Type B pancreatic cell (in vitro differentiated cells): ENCODE measurements at regions not wholly inside any gene's neighbourhood (a gene's known extent, or its start where the extent isn't known, plus 50 kb on each side); places are given as distances from the start of the nearest gene placed in this dataset.

Experiments
- DNase-seq: peaks from one replicate; pipeline ENCODE4 v3.0.0; 2021; ENCODE audit warnings: mixed read lengths; ENCODE audit not compliant: unreplicated experiment; ENCODE audit errors: extremely low spot score
- H3K27ac Mint-ChIP-seq: 2 replicates; pipeline ENCODE4 v1.8.0; 2021; ENCODE audit warnings: mild to moderate bottlenecking, mixed read lengths
- H3K27me3 Mint-ChIP-seq: 2 replicates; pipeline ENCODE4 v1.8.0; 2021; ENCODE audit warnings: mixed read lengths
- H3K36me3 Mint-ChIP-seq: 2 replicates; pipeline ENCODE4 v1.8.0; 2021; ENCODE audit warnings: mixed read lengths
- H3K4me1 Mint-ChIP-seq: one replicate; pipeline ENCODE4 v1.8.0; 2021; ENCODE audit warnings: mixed read lengths; ENCODE audit not compliant: unreplicated experiment
- H3K4me3 Mint-ChIP-seq: 2 replicates; pipeline ENCODE4 v1.8.0; 2021; ENCODE audit warnings: mild to moderate bottlenecking, mixed read lengths
- H3K9me3 Mint-ChIP-seq: 2 replicates; pipeline ENCODE4 v1.8.0; 2021; ENCODE audit warnings: mixed read lengths
- TF ChIP-seq, protein P1 (sequence below): fragments of 200-600 bp; sonication (generic); conservative IDR thresholded peaks from 2 replicates; pipeline ENCODE4 v1.5.0; 2021; ENCODE audit warnings: antibody characterized with exemption, mild to moderate bottlenecking

GRCh38 chr21:32956061-32956656 is 69.6 kb upstream of the OLIG2 start:
- Mint-ChIP-seq H3K27ac (no peak overlapping the region), H3K27me3 (peaks cover 82% of the 10 kb centered on the region), H3K36me3 (no peaks in the 10 kb centered on the region), H3K9me3 (no peaks in the 10 kb centered on the region), H3K4me3 (no peak overlapping the region), H3K4me1 (peaks cover 4% of the 10 kb centered on the region)
- TF ChIP-seq, protein P1, sequence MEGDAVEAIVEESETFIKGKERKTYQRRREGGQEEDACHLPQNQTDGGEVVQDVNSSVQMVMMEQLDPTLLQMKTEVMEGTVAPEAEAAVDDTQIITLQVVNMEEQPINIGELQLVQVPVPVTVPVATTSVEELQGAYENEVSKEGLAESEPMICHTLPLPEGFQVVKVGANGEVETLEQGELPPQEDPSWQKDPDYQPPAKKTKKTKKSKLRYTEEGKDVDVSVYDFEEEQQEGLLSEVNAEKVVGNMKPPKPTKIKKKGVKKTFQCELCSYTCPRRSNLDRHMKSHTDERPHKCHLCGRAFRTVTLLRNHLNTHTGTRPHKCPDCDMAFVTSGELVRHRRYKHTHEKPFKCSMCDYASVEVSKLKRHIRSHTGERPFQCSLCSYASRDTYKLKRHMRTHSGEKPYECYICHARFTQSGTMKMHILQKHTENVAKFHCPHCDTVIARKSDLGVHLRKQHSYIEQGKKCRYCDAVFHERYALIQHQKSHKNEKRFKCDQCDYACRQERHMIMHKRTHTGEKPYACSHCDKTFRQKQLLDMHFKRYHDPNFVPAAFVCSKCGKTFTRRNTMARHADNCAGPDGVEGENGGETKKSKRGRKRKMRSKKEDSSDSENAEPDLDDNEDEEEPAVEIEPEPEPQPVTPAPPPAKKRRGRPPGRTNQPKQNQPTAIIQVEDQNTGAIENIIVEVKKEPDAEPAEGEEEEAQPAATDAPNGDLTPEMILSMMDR: no peak
- no peak for DNase-seq

- no peaks in the 10 kb centered on the region for H3K9me3 Mint-ChIP-seq
- H3K4me1 Mint-ChIP-seq: no peaks in the 10 kb centered on the region
- H3K27me3 Mint-ChIP-seq: peaks cover 76% of the 10 kb centered on the region
- no peak for DNase-seq
- H3K4me3 Mint-ChIP-seq: no peak overlapping the region
- no peaks in the 10 kb centered on the region for H3K36me3 Mint-ChIP-seq
- H3K27ac Mint-ChIP-seq: no peak overlapping the region
- TF ChIP-seq, protein P1: no peak
Observed at GRCh38 chr21:32957545-32957944, 68.2 kb upstream of the OLIG2 start.

DNA sequence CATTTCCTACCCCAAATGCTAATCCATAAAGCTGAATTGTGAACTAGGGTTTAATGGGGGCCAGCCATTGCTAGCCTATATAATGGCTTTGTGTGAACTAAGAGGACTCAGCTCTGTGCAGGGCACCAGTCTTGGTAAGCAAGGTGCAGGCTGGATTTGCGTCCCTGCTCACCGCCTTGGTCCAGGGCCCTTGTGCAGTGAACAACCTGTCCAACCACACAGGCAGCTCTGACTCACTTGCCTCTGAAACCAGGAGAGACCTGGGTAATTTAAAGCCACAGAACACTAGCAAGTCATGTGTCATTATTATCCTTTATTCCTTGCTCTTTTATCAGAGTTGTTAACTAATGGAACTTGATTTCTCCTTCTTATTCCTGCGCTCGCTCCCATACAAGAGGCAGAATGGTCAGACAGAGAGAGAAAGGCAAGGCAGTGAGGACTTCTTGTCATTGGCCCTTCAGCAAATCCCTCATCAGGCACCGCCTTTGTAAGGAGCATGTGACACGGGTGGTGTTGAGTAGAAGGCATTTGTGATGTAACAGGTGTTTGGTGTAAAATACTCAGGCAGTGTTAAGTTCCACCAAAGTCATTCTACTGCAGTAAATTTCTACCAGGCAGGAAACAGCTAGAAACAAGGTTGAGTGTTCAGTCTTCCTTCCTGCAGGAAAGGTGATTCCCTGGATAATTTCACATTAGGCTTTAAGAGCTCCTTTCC is 67.3 kb upstream of the OLIG2 start:
- TF ChIP-seq, protein P1: no peak
- Mint-ChIP-seq H3K27me3 (peaks cover 78% of the 10 kb centered on the region), H3K4me1 (no peaks in the 10 kb centered on the region), H3K27ac (no peak overlapping the region), H3K36me3 (no peaks in the 10 kb centered on the region), H3K9me3 (no peaks in the 10 kb centered on the region), H3K4me3 (no peak overlapping the region)
- DNase-seq: no peak

DNA sequence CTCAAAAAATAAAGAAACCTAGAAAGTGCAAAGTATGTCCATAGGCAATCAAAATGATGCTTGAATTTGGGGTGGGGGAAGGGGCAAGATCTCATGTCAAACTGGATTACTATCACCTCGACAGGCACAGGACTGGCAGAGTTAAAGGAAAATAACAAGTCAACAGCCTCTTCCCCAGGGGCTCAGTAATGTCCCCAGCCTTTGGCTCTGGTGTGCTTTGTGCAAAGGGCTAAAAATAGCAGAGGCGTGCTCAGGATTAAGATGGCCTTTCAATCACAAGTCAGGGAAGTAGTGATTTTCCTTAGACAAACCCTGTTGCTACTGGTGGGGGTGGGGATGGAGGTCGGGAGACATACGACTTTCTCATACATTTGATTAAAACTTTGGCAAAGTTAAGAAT is 63.5 kb upstream of the OLIG2 start:
- Mint-ChIP-seq H3K36me3 (no peaks in the 10 kb centered on the region), H3K4me1 (no peaks in the 10 kb centered on the region), H3K9me3 (no peaks in the 10 kb centered on the region), H3K27me3 (peaks cover 65% of the 10 kb centered on the region), H3K27ac (no peak overlapping the region), H3K4me3 (no peak overlapping the region)
- TF ChIP-seq, protein P1: no peak
- no peak for DNase-seq

GRCh38 chr21:32965129-32965680 is 60.5 kb upstream of the OLIG2 start:
- Mint-ChIP-seq H3K4me3 (no peak overlapping the region), H3K9me3 (no peaks in the 10 kb centered on the region), H3K36me3 (no peaks in the 10 kb centered on the region), H3K4me1 (no peaks in the 10 kb centered on the region), H3K27me3 (peaks cover 45% of the 10 kb centered on the region), H3K27ac (no peak overlapping the region)
- DNase-seq: no peak
- TF ChIP-seq, protein P1: no peak
